ACC112 (cell line): ENCODE measurements at regions not wholly inside any gene's neighbourhood (a gene's known extent, or its start where the extent isn't known, plus 50 kb on each side); places are given as distances from the start of the nearest gene placed in this dataset.
A peak's percentile ranks its signal among the peaks of the same experiment; 100 is the strongest.
"Not testable (repeated sequence)": the region's sequence is repeated elsewhere in the genome, so short reads cannot be mapped to it uniquely, and the experiment has no call there.

ENCODE experiments used
- H2AFZ ChIP-seq: fragments of 200-600 bp; sonication (generic); one replicate; pipeline ENCODE4 v1.6.0; 2017; ENCODE audit warnings: antibody characterized with exemption, low read length; ENCODE audit not compliant: unreplicated experiment
- H3K27ac ChIP-seq: fragments of 200-600 bp; sonication (generic); 2 replicates; pipeline ENCODE4 v1.5.1; 2014; ENCODE audit warnings: low read depth, mild to moderate bottlenecking, antibody characterized with exemption, low read length, moderate library complexity
- H3K27me3 ChIP-seq: fragments of 200-600 bp; sonication (generic); 2 replicates; pipeline ENCODE4 v1.6.1; 2014; ENCODE audit warnings: mild to moderate bottlenecking, antibody characterized with exemption, low read length, moderate library complexity, mixed read lengths; ENCODE audit not compliant: insufficient read depth
- H3K36me3 ChIP-seq: fragments of 200-600 bp; sonication (generic); 2 replicates; pipeline ENCODE4 v1.6.1; 2016; ENCODE audit warnings: mild to moderate bottlenecking, antibody characterized with exemption, low read length, moderate library complexity, mixed read lengths; ENCODE audit not compliant: insufficient read depth
- H3K4me1 ChIP-seq: fragments of 200-600 bp; sonication (generic); one replicate; pipeline ENCODE4 v1.6.1; 2016; ENCODE audit warnings: low read length, mixed read lengths; ENCODE audit not compliant: insufficient read depth, unreplicated experiment, control insufficient read depth
- H3K4me3 ChIP-seq: fragments of 200-600 bp; sonication (generic); 2 replicates; pipeline ENCODE4 v1.5.1; 2014; ENCODE audit warnings: mild to moderate bottlenecking, low read depth, low read length
- H3K79me2 ChIP-seq: fragments of 200-600 bp; sonication (generic); one replicate; pipeline ENCODE4 v1.6.0; 2016; ENCODE audit warnings: low read length; ENCODE audit not compliant: control insufficient read depth, unreplicated experiment, insufficient read depth

GRCh38 chr17:62137013-62137733 lies 72.1 kb upstream of the MED13 start:
- not testable (repeated sequence) for H2AFZ ChIP-seq, H3K4me3 ChIP-seq, H3K36me3 ChIP-seq, H3K27ac ChIP-seq, H3K79me2 ChIP-seq
- Histone ChIP-seq H3K27me3 (peaks cover 21% of the 10 kb centered on the region), H3K4me1 (peaks cover 12% of the 10 kb centered on the region)

- Histone ChIP-seq H3K79me2 (no peaks in the 10 kb centered on the region), H3K4me1 (peaks cover 12% of the 10 kb centered on the region), H3K36me3 (no peaks in the 10 kb centered on the region), H2AFZ (no peak overlapping the region), H3K27ac (no peak overlapping the region), H3K27me3 (peaks cover 21% of the 10 kb centered on the region), H3K4me3 (no peak overlapping the region)
Observed at GRCh38 chr17:62135742-62136141, 70.7 kb upstream of the MED13 start.

- H3K79me2 ChIP-seq, H2AFZ ChIP-seq, H3K4me3 ChIP-seq, H3K27ac ChIP-seq, H3K36me3 ChIP-seq: not testable (repeated sequence)
- H3K4me1 ChIP-seq = peaks cover 12% of the 10 kb centered on the region
- peaks cover 21% of the 10 kb centered on the region for H3K27me3 ChIP-seq
Observed at GRCh38 chr17:62135096-62135495, 70.0 kb upstream of the MED13 start.

GRCh38 chr17:62134397-62134796 lies 69.3 kb upstream of the MED13 start:
- peaks cover 12% of the 10 kb centered on the region for H3K4me1 ChIP-seq
- peaks cover 18% of the 10 kb centered on the region for H3K27me3 ChIP-seq
- no peak overlapping the region for H2AFZ ChIP-seq
- no peaks in the 10 kb centered on the region for H3K36me3 ChIP-seq
- H3K4me3 ChIP-seq = no peak overlapping the region
- no peaks in the 10 kb centered on the region for H3K79me2 ChIP-seq
- H3K27ac ChIP-seq = no peak overlapping the region

- peaks cover 12% of the 10 kb centered on the region for H3K4me1 ChIP-seq
- H3K27me3 ChIP-seq, H3K36me3 ChIP-seq, H3K27ac ChIP-seq, H3K79me2 ChIP-seq, H2AFZ ChIP-seq, H3K4me3 ChIP-seq: not testable (repeated sequence)
Observed at GRCh38 chr17:62131271-62131670, 66.2 kb upstream of the MED13 start.

- H3K4me3 ChIP-seq = no peak overlapping the region
- no peak overlapping the region for H2AFZ ChIP-seq
- no peaks in the 10 kb centered on the region for H3K79me2 ChIP-seq
- H3K27ac ChIP-seq = no peak overlapping the region
- no peaks in the 10 kb centered on the region for H3K36me3 ChIP-seq
- no peaks in the 10 kb centered on the region for H3K27me3 ChIP-seq
- H3K4me1 ChIP-seq = peaks cover 12% of the 10 kb centered on the region
Observed at GRCh38 chr17:62130739-62131138, 65.7 kb upstream of the MED13 start.

GRCh38 chr17:62126292-62126691 lies 61.2 kb upstream of the MED13 start:
- no peak overlapping the region for H3K27ac ChIP-seq
- peaks cover 5% of the 10 kb centered on the region; the same call in 1 of the 2 replicates for H3K27me3 ChIP-seq
- H3K4me1 ChIP-seq = no peaks in the 10 kb centered on the region
- H3K36me3 ChIP-seq = no peaks in the 10 kb centered on the region
- no peaks in the 10 kb centered on the region for H3K79me2 ChIP-seq
- no peak overlapping the region for H3K4me3 ChIP-seq
- H2AFZ ChIP-seq = no peak overlapping the region

- no peak overlapping the region for H3K4me3 ChIP-seq
- no peaks in the 10 kb centered on the region for H3K36me3 ChIP-seq
- H3K27me3 ChIP-seq = peaks cover 5% of the 10 kb centered on the region; the same call in 1 of the 2 replicates
- no peak overlapping the region for H2AFZ ChIP-seq
- H3K27ac ChIP-seq = no peak overlapping the region
- no peaks in the 10 kb centered on the region for H3K79me2 ChIP-seq
- no peaks in the 10 kb centered on the region for H3K4me1 ChIP-seq
Observed at GRCh38 chr17:62125307-62125706, 60.2 kb upstream of the MED13 start.

GRCh38 chr17:62121025-62121730 lies 56.1 kb upstream of the MED13 start:
- no peaks in the 10 kb centered on the region for H3K4me1 ChIP-seq
- H3K27ac ChIP-seq = no peak overlapping the region
- H2AFZ ChIP-seq = peak overlapping the region; percentile 45
- H3K27me3 ChIP-seq = peaks cover 5% of the 10 kb centered on the region; the same call in 1 of the 2 replicates
- no peaks in the 10 kb centered on the region for H3K36me3 ChIP-seq
- H3K79me2 ChIP-seq = no peaks in the 10 kb centered on the region
- no peak overlapping the region for H3K4me3 ChIP-seq

GRCh38 chr17:62119373-62119772 lies 54.3 kb upstream of the MED13 start:
- no peak overlapping the region for H2AFZ ChIP-seq
- H3K4me1 ChIP-seq = no peaks in the 10 kb centered on the region
- H3K27me3 ChIP-seq = no peaks in the 10 kb centered on the region
- no peak overlapping the region for H3K27ac ChIP-seq
- H3K4me3 ChIP-seq = no peak overlapping the region
- no peaks in the 10 kb centered on the region for H3K79me2 ChIP-seq
- no peaks in the 10 kb centered on the region for H3K36me3 ChIP-seq
